Naive B cell (primary cell): ENCODE measurements at regions not wholly inside any gene's neighbourhood (a gene's known extent, or its start where the extent isn't known, plus 50 kb on each side); places are given as distances from the start of the nearest gene placed in this dataset.
"Not testable (repeated sequence)": the region's sequence is repeated elsewhere in the genome, so short reads cannot be mapped to it uniquely, and the experiment has no call there.

Experiments
- ATAC-seq, 2 donors: fragments of 150-1000 bp; cut with Tn5 transposase; 2 replicates each; pipeline ENCODE4 v1.10.0; 2021; ENCODE audit warnings: low read depth in 2 of 2, mild to moderate bottlenecking in 2 of 2, moderate library complexity in 2 of 2
- DNase-seq: peaks from one replicate; pipeline ENCODE4 v3.0.0; 2022
- H3K27ac Mint-ChIP-seq, 6 donors: one replicate each; pipeline ENCODE4 v1.8.0; 2020 to 2022; ENCODE audit warnings: mild to moderate bottlenecking in 6 of 6, mixed read lengths in 6 of 6, moderate library complexity in 5 of 6, inconsistent platforms in 2 of 6
- H3K27me3 Mint-ChIP-seq, 3 donors: one replicate each; pipeline ENCODE4 v1.8.0; 2021 to 2022; ENCODE audit warnings: mixed read lengths in 3 of 3, mild to moderate bottlenecking in 1 of 3
- H3K36me3 Mint-ChIP-seq, 2 donors: one replicate each; pipeline ENCODE4 v1.8.0; 2020 to 2022; ENCODE audit warnings: mixed read lengths in 2 of 2, inconsistent platforms in 1 of 2, mild to moderate bottlenecking in 1 of 2
- H3K4me1 Mint-ChIP-seq, 3 donors: one replicate each; pipeline ENCODE4 v1.8.0; 2020 to 2022; ENCODE audit warnings: mixed read lengths in 3 of 3, inconsistent platforms in 1 of 3, mild to moderate bottlenecking in 1 of 3, moderate library complexity in 1 of 3
- H3K4me3 Mint-ChIP-seq, 8 donors: one replicate each; pipeline ENCODE4 v1.8.0; 2020 to 2022; ENCODE audit warnings: mild to moderate bottlenecking in 8 of 8, mixed read lengths in 8 of 8, moderate library complexity in 8 of 8, inconsistent platforms in 2 of 8
- H3K9me3 Mint-ChIP-seq, 7 donors: one replicate each; pipeline ENCODE4 v1.8.0; 2020 to 2022; ENCODE audit warnings: mixed read lengths in 7 of 7, mild to moderate bottlenecking in 5 of 7, inconsistent platforms in 2 of 7, moderate library complexity in 1 of 7

- Mint-ChIP-seq H3K27me3 (peaks cover 0 to 7% (median 0%) of the 10 kb centered on the region in 3 donors), H3K4me3 (no peak overlapping the region), H3K36me3 (no peaks in the 10 kb centered on the region), H3K4me1 (peaks cover 0 to 6% (median 0%) of the 10 kb centered on the region in 3 donors), H3K27ac (no peak overlapping the region), H3K9me3 (no peaks in the 10 kb centered on the region)
- ATAC-seq (no peak), DNase-seq (no peak)
These were observed 100.9 kb downstream of the USP22 start for GRCh38 chr17:20941872-20942271.

- peaks cover 0 to 6% (median 0%) of the 10 kb centered on the region in 3 donors for H3K4me1 Mint-ChIP-seq
- H3K36me3 Mint-ChIP-seq, result no peaks in the 10 kb centered on the region
- no peak overlapping the region for H3K27ac Mint-ChIP-seq
- ATAC-seq, result peak; percentile 42 to 78
- peaks cover 0 to 11% (median 9%) of the 10 kb centered on the region in 3 donors for H3K27me3 Mint-ChIP-seq
- peaks cover 0 to 1% (median 0%) of the 10 kb centered on the region in 7 donors for H3K9me3 Mint-ChIP-seq
- H3K4me3 Mint-ChIP-seq, result no peak overlapping the region
- peak; percentile 27 for DNase-seq
These were observed 98.6 kb downstream of the USP22 start for GRCh38 chr17:20944014-20944865.

GRCh38 chr17:20947708-20948107 is 95.1 kb downstream of the USP22 start:
- not testable (repeated sequence) for ATAC-seq, H3K36me3 Mint-ChIP-seq, H3K9me3 Mint-ChIP-seq, H3K4me1 Mint-ChIP-seq, H3K4me3 Mint-ChIP-seq, DNase-seq, H3K27ac Mint-ChIP-seq
- H3K27me3 Mint-ChIP-seq, result peaks cover 22 to 31% (median 23%) of the 10 kb centered on the region in 3 donors

- H3K36me3 Mint-ChIP-seq, result peaks cover 0 to 6% of the 10 kb centered on the region in 2 donors
- DNase-seq (no peak), ATAC-seq (no peak)
- H3K4me1 Mint-ChIP-seq, result peaks cover 0 to 3% (median 0%) of the 10 kb centered on the region in 3 donors
- H3K27ac Mint-ChIP-seq, result peak overlapping the region in 1 of 6 donors; percentile 33
- H3K9me3 Mint-ChIP-seq, result peaks cover 0 to 1% (median 0%) of the 10 kb centered on the region in 7 donors
- peaks cover 22 to 35% (median 23%) of the 10 kb centered on the region in 3 donors for H3K27me3 Mint-ChIP-seq
- no peak overlapping the region for H3K4me3 Mint-ChIP-seq
These were observed 93.6 kb downstream of the USP22 start for GRCh38 chr17:20948984-20949777.
